ENCODE measurements at regions not wholly inside any gene's neighbourhood (a gene's known extent, or its start where the extent isn't known, plus 50 kb on each side); places are given as distances from the start of the nearest gene placed in this dataset.
A peak's percentile ranks its signal among the peaks of the same experiment; 100 is the strongest.

- DNase-seq: no peak
These were observed 533.5 kb downstream of the TNS1 start for GRCh38 chr2:217469203-217469810.

GRCh38 chr2:217468042-217468830 lies 534.6 kb downstream of the TNS1 start:
- no peak for DNase-seq

GRCh38 chr2:217467331-217467730 lies 535.5 kb downstream of the TNS1 start:
- peak; percentile 47 for DNase-seq

- no peak for DNase-seq
These were observed 536.0 kb downstream of the TNS1 start for GRCh38 chr2:217466805-217467204.

GRCh38 chr2:217466104-217466503 lies 536.7 kb downstream of the TNS1 start:
- no peak for DNase-seq

GRCh38 chr2:217465100-217465499 lies 537.7 kb downstream of the TNS1 start:
- DNase-seq: no peak

GRCh38 chr2:217463402-217464075 lies 539.3 kb downstream of the TNS1 start:
- no peak for DNase-seq

GRCh38 chr2:217462121-217462520 lies 540.7 kb downstream of the TNS1 start:
- peak; percentile 37 for DNase-seq

GRCh38 chr2:217461674-217462073 lies 541.1 kb downstream of the TNS1 start:
- DNase-seq: no peak

GRCh38 chr2:217459680-217460405 lies 543.0 kb downstream of the TNS1 start:
- DNase-seq: no peak

- DNase-seq: no peak
These were observed 543.8 kb downstream of the TNS1 start for GRCh38 chr2:217459016-217459415.

- no peak for DNase-seq
These were observed 546.8 kb downstream of the TNS1 start for GRCh38 chr2:217456016-217456415.

- DNase-seq: no peak
These were observed 549.9 kb downstream of the TNS1 start for GRCh38 chr2:217452928-217453327.

GRCh38 chr2:217451666-217452065 lies 551.1 kb downstream of the TNS1 start:
- DNase-seq: no peak

- peak; percentile 36 for DNase-seq
These were observed 553.4 kb downstream of the TNS1 start for GRCh38 chr2:217449444-217449843.

- DNase-seq: no peak
These were observed 553.9 kb downstream of the TNS1 start for GRCh38 chr2:217448860-217449259.

- peak; percentile 43 for DNase-seq
These were observed 557.1 kb downstream of the TNS1 start for GRCh38 chr2:217445723-217446122.

- DNase-seq: no peak
These were observed 557.9 kb downstream of the TNS1 start for GRCh38 chr2:217444932-217445331.

GRCh38 chr2:217444509-217444908 lies 558.3 kb downstream of the TNS1 start:
- DNase-seq: no peak

- no peak for DNase-seq
These were observed 559.2 kb downstream of the TNS1 start for GRCh38 chr2:217443601-217444000.

GRCh38 chr2:217440000-217440399 lies 562.8 kb downstream of the TNS1 start:
- DNase-seq: no peak

GRCh38 chr2:217438821-217439220 lies 564.0 kb downstream of the TNS1 start:
- no peak for DNase-seq

GRCh38 chr2:217438136-217438535 lies 564.7 kb downstream of the TNS1 start:
- DNase-seq: no peak

Data from left hindlimb (tissue), 1 donor.